HG02610 (cell line): ENCODE measurements at regions not wholly inside any gene's neighbourhood (a gene's known extent, or its start where the extent isn't known, plus 50 kb on each side); places are given as distances from the start of the nearest gene placed in this dataset.

Experiments
- ATAC-seq: cut with Tn5 transposase; IDR thresholded peaks from one replicate; pipeline ENCODE4 v1.9.1; 2021; ENCODE audit warnings: mild to moderate bottlenecking, moderate library complexity; ENCODE audit not compliant: unreplicated experiment

GRCh38 chr1:94599095-94599813, 57.7 kb upstream of the F3 start:
- no peak for ATAC-seq

GRCh38 chr1:94597701-94598100, 56.1 kb upstream of the F3 start:
- no peak for ATAC-seq

GRCh38 chr1:94596260-94596659, 54.7 kb upstream of the F3 start:
- ATAC-seq = no peak

- ATAC-seq = no peak
Observed at GRCh38 chr1:94595658-94596057, 54.1 kb upstream of the F3 start.

GRCh38 chr1:94593611-94594010, 52.1 kb upstream of the F3 start:
- ATAC-seq = no peak

- ATAC-seq = no peak
Observed at GRCh38 chr1:94592571-94592920, 51.0 kb upstream of the F3 start.

- no peak for ATAC-seq
Observed at GRCh38 chr1:94591823-94592570, 50.4 kb upstream of the F3 start.
